GM18870 (cell line): ENCODE measurements at regions not wholly inside any gene's neighbourhood (a gene's known extent, or its start where the extent isn't known, plus 50 kb on each side); places are given as distances from the start of the nearest gene placed in this dataset.
"Not testable (repeated sequence)": the region's sequence is repeated elsewhere in the genome, so short reads cannot be mapped to it uniquely, and the experiment has no call there.

Source experiments
- ATAC-seq: cut with Tn5 transposase; IDR thresholded peaks from one replicate; pipeline ENCODE4 v1.9.1; 2021; ENCODE audit warnings: moderate library complexity; ENCODE audit not compliant: unreplicated experiment

DNA sequence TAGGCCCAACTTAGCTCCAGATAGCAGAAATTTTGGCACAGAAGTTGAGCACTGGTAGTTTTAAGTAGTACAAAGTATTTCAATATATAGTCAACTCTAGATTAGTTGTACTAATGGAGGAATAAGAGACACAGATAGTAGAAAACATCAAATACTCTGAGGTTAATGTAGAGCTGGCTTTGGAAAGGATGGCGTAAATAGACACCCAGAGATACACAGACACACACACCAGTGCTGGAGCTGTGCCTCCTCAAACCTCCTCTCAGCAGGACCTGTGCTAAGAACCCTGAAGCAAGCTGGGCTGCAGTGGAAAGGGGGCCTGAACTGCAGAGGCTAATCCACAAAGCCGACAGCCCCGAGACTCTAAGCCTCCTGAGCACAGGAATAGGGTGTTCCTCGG is 67.0 kb upstream of the EDEM3 start:
- no peak for ATAC-seq

DNA sequence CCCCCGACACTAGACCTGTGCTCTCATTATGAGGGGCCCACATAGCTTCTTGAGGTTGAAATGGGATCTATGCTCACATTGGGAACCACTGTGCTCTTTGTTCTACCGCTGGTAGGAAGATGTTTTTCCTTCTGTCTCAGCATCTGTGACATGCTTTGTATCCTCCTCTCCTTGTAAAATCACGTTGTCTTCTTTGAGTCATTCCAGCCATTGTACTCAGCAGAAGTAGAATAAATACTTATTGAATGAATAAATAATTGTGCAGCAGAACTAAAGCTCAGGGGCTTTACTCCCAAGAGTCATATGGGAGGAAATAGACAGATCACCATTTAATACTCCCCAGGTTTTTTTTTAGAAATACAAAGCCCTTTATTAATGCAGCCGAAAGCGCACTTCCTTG is 66.3 kb upstream of the EDEM3 start:
- ATAC-seq = no peak

DNA sequence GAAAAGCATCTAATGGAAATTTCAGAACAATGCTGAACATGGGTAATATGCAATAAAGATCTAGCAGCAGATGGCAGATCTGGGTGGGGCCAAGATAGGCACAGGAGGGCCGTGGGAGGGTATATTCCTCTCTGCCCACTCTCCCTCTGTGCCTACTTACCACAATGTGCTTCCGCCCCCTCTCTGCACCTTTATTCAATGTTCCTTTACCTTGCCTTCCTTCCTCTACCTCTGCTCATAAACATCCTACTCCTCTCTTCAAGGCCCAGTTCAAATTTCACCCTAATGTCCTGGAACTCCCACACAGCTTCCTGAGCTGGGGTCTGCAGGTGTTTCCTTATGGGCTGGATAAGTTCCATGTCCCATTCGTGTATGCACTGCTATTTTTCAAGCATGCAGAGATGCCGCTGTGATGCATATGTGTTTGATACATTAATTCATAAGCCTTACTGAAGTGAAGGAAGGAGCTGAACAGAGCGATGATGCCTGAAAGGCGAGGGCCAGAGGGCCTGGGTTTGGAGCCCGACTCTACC is 65.6 kb upstream of the EDEM3 start:
- no peak for ATAC-seq

DNA sequence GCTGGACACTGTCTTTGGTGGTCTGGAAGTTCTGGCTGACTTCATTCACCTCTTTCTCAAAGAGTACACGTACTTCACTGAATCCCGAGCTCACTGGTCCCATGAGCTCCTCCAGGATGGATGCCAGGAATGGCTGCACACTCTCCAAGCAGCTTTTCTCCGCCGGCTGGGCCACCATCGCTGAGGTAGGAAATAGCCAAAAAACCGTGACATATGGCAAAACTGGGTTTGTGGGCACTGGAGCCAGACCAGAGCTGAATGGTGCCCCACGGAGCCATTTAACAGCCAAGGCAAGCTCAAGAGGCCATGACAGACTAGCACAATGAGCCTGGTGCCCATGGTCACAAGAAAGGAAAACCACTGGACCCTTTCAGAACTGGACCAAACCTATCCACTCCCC is 64.0 kb upstream of the EDEM3 start:
- ATAC-seq = no peak

DNA sequence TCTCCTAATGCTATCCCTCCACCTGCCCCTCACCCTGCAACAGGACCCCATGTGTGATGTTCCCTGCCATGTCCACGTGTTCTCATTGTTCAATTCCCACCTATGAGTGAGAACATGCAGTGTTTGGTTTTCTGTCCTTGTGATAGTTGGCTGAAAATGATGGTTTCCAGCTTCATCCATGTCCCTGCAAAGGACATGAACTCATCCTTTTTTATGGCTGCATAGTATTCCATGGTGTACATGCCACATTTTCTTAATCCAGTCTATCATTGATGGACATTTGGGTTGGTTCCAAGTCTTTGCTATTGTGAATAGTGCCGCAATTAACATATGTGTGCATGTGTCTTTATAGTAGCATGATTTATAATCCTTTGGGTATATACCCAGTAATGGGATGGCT is 62.3 kb upstream of the EDEM3 start:
- not testable (repeated sequence) for ATAC-seq

DNA sequence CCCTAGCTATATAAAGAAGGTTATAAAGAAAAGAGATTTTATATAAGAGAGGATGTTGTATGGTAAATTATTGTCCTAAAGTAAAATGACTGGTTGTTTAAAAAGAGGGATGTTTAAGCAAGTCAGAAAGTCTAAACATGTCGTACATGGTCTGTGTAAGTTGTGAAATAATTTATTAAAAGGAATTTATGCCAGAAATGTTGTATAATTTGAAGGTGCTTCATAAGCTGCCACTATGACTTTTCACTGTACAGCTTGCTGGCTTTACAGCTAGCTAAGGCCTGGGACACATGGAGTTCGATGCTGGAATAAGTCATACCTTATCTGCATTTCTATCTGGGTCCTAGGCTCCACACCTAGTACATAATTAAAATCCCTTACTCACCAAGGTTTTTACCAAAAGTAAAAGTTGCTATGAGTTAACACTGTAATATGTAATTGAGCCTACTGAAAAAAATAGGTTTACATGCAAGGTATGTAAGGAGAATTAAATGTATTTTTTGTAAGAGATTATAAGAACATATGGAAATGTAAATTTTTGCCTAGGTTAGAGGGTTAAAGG is 59.0 kb upstream of the EDEM3 start:
- ATAC-seq = no peak

DNA sequence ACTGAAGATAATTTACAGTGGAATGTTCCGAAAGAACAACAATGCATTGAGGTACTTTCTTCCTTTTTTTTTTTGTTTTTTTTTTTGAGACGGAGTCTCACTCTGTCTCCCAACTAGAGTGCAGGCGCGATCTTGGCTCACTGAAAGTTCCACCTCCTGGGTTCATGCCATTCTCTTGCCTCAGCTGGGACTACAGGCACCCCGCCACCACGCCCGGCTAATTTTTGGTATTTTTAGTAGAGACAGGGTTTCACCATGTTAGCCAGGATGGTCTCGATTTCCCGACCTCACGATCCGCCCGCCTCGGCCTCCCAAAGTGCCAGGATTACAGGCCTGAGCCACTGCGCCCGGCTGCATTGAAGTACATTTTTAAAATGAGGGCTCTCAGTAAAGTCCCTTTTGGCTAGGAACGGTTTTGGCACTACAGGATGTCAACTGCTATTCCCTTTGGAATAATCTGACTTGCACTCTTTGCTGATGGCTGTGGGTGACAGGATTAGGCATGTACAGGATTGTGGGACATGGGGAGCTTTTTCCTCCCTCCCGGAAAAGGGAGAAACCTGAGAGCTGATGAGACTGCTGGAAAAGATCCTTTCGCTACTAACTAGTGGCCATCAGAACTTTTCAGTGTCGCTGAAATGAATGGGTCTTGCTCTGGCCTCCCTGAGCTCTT is 56.9 kb upstream of the EDEM3 start:
- ATAC-seq = no peak

DNA sequence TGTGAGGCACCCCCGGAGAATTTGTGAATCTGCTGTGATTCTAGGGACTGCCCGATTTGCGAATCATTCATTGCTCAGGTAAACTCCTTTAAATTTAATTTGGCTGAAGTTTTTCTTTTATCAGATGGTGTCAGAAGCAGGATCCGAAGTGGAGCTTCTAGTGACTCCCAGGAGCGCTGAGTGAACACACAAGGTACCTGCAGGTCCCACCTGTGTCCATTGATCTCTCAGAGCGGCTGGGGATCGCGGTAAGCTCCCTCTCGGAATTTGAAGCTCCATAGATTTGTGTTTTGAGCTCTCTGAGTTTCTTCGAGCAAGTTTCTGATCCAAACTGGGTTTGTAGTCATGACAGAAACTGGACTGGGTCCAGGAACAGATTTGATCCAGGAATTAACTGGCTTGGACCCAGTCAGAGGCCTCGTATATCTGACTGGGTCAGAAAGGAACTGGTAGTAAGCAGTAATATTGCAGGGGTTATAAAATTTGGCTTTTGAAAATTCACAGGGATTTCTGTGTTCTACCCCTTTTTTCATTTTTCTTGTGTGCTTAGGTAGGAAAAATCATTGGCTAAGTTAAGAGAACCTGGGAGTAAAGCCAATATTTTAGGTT is 56.2 kb upstream of the EDEM3 start:
- no peak for ATAC-seq

DNA sequence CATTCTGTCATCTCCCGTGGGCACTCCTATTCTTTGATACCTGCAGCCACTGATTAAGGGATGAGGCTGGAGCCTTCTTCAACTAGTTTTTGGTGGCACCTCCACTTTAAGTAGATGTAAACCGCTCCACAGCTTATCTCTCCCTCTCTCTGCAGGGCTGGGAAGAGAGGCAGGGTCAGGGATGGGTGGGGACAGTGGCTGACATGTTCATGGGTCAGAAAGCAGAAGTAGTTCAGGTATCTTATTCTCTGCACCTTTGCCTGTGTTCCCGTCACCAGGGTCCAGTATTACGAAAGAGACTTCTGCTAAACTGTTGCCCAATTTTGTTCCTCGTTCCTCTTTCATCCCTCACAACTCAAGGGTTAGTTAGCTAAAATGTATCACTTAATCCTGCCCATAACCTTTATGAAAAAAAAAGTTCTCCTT is 51.7 kb upstream of the EDEM3 start:
- ATAC-seq = no peak

DNA sequence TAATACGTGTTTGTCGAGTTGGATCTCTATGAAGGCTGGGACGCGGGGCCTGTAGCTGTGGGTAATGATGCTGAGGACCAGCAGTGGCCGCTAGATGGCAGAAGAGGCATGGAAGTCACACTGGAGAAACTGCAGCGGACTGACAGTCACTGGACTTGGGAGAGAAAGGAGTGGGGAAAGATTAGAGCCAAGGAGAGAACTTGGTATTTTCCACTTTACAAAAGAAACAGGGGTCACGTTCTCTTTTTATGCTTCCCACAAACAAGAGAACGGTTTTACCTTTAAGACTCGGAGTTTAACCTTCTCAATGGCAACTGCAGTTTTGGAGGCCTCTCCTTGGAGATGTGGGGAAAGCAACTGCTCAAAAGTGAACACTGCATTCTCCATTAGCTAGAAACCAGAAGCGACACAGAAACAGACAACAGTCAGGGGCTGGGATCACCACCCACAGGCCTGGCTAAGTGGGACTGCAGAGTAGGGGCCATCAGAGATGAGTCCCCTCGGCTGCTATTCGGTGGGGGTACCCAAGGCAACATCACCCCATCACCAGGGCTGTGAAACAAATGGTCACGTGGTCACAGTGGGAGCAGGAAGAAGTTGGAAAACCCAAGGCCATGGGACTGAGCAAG is 51.1 kb upstream of the EDEM3 start:
- ATAC-seq = peak; percentile 93
